Stimulated activated naive CD4-positive, alpha-beta T cell treated with Interleukin-2 at 50 U/mL for 16 hours (primary cell): ENCODE measurements at regions not wholly inside any gene's neighbourhood (a gene's known extent, or its start where the extent isn't known, plus 50 kb on each side); places are given as distances from the start of the nearest gene placed in this dataset.
"Not testable (repeated sequence)": the region's sequence is repeated elsewhere in the genome, so short reads cannot be mapped to it uniquely, and the experiment has no call there.

Source experiments
- DNase-seq: peaks from one replicate; lab custom pipeline; 2025; lab: John Stamatoyannopoulos, UW

DNA sequence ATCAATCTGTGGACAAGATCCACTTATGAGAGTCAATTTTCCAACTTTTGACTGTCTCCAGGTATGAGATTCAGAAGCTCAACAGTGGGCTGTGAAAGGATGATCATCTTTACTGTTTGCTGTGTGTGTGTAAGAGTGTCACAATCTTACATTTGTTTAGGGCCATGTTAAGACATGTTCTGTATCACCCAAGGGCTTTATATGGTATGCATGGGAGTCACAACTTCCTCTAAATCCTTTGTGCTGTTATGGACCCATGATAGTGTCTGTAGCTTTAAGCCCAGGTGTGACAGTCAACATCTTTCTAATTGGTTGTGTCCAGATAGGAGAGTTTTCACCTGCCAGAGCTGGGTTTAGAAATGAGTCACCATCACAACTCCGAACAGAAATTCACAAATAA, 70.2 kb downstream of the ZNF726 start:
- DNase-seq, result not testable (repeated sequence)

DNA sequence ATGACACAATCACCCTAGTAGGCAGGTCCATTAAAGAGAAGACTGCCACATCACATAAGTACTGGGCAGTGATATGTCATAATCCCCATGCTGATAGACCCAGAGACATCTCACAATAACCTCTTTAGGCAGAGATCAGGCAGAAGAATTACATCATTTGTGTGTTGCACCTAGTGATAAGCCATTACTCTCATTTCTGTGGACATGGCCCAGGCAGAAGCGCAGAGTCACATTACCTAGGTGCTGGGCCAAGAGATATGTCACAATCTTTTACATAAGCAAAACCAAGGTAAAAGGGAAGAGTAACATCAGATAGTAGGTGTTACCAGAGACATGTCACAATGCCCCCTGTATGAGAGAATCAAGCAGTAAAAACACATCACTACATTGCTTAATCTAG, 71.9 kb downstream of the ZNF726 start:
- no peak for DNase-seq

DNA sequence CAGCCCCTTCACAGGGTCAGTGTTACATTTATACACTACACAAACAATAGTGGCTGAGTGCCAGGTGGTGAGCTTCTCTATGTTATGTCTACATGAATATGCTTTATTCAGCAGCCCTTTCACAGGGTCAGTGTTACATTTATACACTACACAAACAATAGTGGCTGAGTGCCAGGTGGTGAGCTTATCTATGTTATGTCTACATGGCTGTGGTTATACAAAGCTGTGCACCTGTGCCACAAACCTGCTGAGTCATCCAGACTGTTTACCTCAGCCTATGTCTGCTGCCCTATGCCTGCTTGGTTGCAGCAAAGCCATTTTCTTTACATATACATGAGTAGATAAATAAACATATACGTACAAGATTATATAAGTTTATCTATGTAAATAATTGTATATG, 76.5 kb downstream of the ZNF726 start:
- no peak for DNase-seq

DNA sequence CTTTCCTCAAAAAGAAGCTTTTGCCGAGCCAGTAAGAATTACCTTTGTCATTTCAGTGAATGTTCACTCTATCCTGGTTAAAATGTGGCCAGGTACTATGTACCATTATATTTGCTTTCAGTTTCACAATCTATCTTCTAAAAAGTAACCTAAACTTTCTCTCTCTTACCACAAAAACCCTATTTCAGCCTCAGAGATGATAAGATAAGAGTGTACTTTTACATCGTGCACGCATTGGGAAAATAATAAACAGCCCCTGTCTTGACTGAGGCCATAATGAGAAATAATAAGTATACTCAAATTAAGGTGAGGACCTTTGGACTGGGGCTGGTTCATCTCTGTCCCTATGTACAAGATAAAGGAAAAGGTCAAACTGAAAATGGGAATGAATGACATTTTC, 77.7 kb downstream of the ZNF726 start:
- DNase-seq, result no peak

DNA sequence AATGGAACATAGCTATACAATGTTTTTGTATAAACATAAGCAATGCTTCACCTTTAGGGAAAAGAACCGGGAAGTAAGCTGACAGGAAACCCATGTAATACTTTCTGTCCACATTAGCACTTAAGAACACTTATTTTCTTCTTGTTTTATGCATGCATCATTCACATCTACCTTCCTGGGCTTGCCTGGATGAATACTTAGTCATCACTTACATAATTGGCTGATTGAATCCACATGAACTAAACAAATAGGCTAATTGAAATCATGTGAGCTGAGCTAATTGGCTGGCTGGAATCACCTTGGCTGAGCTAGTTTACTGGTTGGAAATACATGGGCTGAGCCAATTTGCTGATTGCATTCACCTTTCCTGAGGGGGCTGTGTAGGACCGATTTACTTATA, 78.8 kb downstream of the ZNF726 start:
- no peak for DNase-seq

DNA sequence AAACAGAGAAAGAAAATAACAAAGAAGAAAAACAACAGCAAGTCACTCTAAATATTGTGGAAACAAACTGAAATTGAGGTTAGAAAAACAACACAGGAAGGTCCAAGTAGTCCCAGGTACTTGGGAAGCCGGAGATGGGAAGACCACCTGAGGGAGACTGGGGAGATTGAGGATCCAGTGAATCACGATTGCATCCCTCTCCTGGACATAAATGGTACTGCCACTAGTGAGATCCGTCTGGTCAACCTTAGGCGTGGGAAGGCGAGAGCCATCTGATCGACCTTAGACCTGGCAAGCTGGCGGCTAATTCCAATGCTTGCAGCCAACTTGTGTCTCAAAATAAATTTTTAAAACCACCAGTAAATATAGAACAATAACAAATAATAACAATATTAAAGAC, 81.9 kb downstream of the ZNF726 start:
- DNase-seq, result no peak

DNA sequence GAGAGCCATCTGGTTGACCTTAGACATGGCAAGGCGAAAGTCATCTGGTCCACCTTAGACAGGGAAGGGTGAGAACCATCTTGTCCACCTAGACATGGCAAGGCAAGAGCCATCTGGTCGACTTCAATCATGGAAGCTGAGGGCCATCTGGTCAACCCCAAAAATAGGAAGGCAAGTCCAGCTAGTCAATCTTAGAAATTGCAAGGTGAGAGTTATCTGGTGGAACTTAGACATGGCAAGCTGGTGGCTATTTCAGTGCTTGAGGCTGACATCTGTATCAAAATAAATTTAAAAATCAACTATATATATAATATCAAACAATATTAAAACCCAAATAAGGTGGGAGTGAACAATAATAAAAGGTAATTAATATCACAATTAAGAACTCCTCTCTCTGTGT, 83.9 kb downstream of the ZNF726 start:
- DNase-seq, result no peak

DNA sequence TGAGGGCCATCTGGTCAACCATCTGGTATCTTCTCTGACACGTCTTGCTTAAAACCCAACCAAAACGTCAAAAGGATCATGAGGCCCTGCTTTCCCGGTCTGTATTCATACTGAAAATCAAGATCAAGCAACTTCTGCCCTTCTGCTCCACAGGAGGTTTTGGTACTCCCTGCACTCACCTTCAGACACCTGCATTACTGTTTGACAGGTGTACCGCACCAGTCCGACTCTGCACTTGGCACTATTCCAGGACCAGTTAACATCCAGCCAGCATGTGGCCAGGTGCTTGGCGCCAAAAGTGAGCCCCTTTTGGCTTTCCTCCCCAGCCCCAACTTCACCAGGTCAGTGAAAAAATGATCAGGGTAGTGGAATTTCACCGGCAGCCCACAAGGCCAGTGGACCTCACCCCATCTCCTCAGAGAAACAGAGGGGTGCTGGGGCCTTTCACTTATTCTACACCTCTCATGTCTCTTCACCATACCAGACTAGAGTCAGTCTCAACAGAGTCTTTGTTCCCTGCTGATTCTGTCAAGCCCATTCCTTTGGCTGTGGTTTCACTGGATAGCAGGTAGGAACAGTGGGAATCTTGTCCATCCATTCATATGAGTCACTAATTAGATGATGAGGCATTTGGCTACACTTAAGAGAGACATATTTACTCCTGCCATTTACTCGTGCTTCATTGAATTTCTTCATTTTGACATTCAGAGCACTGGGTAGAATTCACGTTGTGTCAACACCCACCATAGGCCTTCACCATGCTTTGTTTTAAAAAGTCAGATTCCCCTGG, 85.3 kb downstream of the ZNF726 start:
- no peak for DNase-seq

DNA sequence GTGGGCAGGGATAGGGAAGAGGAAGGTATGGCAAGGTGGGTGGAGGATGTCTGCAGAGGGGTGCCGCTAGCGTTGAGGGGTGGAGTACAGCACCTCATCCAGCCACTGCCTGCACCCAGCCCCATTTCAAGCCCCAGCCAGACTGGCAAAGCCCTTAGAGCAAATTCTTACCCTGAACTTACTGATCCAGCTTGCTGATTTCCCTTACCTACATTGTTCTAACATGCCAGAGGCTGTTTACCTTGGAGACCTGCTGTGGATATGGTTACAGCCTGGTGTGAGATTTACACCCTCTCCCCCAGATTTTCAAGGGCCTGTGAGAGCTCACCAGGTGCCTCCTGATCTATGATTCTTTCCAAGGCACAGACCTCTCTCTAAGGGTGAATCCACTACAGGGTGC, 86.0 kb downstream of the ZNF726 start:
- DNase-seq, result no peak

DNA sequence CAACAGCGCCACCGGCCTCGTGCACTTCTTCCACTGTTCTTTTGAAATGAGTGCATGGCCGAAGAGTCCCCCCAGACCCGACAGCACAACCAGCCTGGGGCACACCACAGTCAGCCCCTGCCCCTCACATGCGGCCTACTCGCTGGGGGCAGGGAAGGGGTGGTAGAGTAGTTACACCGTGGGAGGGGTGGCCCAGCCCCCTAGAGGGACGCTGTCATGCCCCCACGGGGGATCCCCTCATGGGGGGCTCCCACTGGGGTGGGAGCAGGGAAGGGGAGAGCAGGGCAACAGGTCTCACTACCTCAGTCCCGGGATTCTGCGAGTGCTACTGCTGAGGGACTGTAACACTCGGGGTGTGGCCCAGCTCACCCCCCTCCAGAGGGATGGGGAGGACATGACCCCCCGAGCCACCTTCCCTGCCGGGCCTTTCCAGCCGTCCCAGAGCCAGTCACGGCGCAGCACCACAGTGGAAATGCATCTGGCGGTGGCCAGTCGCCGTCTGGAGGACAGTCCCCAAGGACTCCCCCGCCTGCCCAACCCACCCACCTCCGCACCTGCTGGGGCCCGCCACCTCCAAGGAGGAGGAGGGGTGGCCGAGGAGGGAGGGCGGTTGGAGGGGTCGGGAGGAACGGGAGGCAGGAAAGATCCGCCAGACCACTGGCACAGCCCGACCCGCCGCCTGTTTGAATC, 84.6 kb upstream of the ZNF254 start:
- DNase-seq, result no peak

DNA sequence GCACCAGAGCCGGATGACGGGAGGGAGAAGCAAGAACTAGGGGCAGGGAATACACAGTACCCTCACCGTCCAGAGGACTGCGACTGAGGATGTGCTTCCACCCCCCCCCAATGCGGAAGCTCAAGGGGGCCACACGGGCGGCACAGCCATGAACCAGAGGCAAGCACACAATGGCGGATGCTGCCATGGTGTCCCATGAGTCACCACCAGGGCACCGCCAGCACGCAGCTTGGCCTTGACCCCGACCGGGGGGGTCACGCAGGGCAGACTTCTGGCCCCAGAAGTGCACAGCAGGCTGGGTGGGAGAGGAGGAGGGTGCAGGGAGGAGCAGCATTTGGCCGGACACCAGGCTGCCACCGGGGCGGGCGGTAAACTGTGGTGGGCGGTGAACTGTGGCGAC, 83.5 kb upstream of the ZNF254 start:
- no peak for DNase-seq

DNA sequence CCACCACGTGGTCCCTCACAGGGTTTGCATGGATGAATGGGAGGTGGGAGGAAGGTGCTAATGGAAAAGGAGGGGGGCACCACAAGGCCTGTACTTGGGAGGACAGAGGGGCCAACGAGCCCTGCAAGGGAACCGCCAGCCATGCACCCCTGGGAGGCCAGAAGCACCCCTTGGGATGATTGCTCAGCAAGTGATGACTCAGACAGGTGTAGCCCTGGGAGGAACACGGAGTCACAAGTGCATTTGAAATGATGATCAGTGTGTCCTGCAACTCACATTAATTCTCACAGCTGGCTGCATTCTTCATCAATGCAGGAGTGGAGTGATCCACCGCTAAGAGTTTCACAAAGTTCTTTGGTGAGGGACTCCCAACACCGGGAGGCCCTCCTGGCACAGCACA, 82.8 kb upstream of the ZNF254 start:
- DNase-seq, result no peak

DNA sequence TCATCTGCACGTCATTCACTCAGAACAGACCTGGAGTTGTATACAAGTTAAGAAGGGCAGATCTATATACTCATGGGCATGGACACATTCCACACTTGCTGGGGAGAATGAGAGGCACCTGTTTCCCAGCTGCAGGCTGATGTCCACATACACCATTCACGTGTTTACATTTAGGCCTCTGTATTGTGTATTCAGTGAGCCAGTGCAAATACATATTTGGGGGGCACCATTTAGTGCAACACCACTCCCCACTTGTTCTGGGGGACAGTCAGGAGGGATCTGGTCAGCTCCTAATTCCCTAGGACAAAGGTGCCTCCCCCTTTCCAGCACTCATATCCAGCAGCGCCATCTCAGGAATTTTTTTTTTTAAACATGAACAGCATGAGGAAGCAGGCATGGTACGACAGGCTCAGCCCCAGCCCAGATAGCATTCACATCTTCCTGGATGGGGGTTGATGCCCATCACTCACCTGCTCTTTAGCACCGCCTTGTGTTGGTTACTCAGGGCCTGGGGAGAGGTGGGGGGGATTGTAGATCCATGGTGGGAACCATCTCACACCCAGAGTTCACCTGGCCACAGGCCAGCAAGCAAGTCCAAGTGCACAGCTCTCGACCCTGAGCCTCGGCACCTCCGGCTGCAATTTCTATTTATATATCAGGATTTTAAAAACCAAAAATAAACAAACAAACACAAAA, 56.9 kb upstream of the ZNF254 start:
- DNase-seq, result no peak

DNA sequence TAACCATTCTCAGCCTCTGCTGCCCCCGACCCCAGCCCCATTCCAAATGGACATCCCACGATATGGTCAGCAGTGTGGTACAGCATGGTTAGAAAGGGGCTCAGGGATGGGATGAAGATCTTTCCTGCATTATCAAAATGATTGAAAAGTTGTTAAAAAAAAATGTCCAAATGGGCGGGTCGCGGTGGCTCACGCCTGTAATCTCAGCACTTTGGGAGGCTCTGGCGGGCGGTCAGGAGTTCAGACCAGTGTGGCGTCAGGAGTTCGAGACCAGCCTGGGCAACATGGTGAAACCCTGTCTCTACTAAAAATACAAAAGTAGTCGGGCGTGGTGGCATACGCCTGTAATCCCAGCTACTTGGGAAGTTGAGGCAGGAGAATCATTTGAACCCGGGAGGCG, 54.3 kb upstream of the ZNF254 start:
- no peak for DNase-seq

DNA sequence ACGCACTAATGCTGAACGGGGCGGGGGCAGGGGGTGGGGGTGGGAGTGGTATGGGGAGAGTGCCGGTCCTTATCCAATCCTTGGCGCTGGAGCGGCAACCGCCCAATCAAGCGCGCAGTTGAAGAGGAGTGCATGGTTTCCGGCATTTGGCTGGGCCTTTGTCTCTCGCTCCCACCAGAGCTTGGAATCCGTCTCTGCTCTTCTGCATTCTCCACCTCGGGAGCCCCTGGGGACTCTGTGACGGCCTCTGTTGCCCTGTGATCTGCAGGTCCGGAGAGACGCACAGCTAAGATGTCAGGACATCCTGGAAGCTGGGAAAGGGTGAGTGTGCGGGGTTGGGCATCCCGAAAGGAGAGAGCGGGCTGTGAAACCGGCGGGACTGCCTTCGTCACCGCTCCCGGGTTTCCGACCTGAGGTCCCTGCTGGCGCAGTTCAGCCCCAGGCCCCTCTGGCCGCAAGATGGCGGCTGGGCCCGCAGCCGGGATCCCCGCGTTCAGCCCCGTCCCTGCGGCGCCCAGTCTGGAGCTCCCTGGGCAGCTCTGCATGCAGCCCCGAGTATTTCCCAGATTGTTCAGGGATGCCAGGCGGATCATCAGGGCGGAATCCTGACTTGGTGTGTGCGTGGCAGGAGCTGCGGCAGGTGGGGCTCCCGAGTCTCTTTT, 53.6 kb upstream of the ZNF254 start:
- peak; percentile 88 for DNase-seq

DNA sequence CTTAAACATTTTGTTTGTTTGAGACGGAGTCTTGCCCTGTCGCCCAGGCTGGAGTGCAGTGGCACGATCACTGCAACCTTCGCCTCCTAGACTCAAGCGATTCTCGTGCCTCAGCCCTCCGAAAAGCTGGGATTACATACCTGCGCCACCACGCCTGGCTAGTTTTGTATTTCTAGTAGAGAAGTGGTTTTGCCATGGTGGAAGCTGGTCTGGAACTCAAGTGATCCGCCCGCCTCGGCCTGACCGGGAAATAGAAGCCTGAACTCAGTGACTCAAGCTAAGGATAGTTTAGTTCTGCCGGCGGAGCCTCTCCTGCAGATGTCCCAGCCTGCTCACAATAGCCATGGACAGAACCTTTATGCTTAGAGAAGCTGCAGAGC, 53.0 kb upstream of the ZNF254 start:
- DNase-seq, result peak; percentile 9

DNA sequence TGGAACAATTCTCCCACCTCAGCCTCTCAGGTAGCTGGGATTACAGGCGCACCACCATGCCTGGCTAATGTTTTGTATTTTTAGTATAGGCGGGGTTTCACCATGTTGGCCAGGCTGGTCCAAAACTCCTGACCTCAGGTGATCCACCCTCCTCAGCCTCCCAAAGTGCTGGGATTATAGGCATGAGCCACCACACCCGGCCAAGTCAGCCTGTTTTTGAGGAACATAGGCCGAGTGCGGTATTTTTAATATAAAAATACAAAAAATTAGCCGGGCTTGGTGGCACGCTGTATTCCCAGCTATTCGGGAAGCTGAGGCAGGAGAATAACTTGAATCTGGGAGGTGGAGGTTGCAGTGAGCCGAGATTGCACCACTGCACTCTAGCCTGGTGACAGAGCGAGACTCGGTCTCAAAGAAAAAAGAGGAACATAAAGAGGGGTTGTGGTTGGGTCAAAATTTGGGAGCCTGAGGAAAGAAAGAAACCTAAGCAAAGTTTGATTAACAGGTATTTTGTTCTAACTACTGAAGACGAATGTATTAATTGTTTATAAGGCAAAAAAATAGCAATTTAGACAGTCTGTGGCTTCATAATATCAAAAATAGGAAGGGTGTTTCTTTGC, 51.6 kb upstream of the ZNF254 start:
- not testable (repeated sequence) for DNase-seq
